ENCODE measurements at regions not wholly inside any gene's neighbourhood (a gene's known extent, or its start where the extent isn't known, plus 50 kb on each side); places are given as distances from the start of the nearest gene placed in this dataset.

GRCh38 chr2:30055548-30055947 lies 91.3 kb upstream of the YPEL5 start:
- Histone ChIP-seq H3K36me3 (no peaks in the 10 kb centered on the region), H3K4me1 (replicated peaks) (no peaks in the 10 kb centered on the region), H3K9me3 (no peaks in the 10 kb centered on the region), H3K27me3 (replicated peaks; ENCODE audit: insufficient read depth) (no peaks in the 10 kb centered on the region), H3K4me3 (no peak overlapping the region), H3K27ac (no peak overlapping the region)
- WGBS, result 78% methylated on average over 2 of the region's 2 CpGs
- TF ChIP-seq CTCF (IDR thresholded peaks at IDR 0.05) (no peak), POLR2A (IDR thresholded peaks at IDR 0.05) (no peak), POLR2AphosphoS5 (IDR thresholded peaks at IDR 0.05) (no peak)
- DNase-seq (ENCODE audit: low spot score), result no peak
- intact Hi-C loops (cut with DNase I), result no loop called here

GRCh38 chr2:30060562-30060961 lies 86.2 kb upstream of the YPEL5 start:
- Histone ChIP-seq H3K4me1 (replicated peaks) (no peaks in the 10 kb centered on the region), H3K36me3 (no peaks in the 10 kb centered on the region), H3K9me3 (no peaks in the 10 kb centered on the region), H3K4me3 (no peak overlapping the region), H3K27ac (no peak overlapping the region), H3K27me3 (replicated peaks; ENCODE audit: insufficient read depth) (no peaks in the 10 kb centered on the region)
- DNase-seq (ENCODE audit: low spot score), result no peak
- TF ChIP-seq POLR2A (IDR thresholded peaks at IDR 0.05), result no peak
- TF ChIP-seq CTCF (IDR thresholded peaks at IDR 0.05), result no peak
- no peak for TF ChIP-seq POLR2AphosphoS5 (IDR thresholded peaks at IDR 0.05)
- 89% methylated on average over 5 of the region's 5 CpGs for WGBS
- intact Hi-C loops (cut with DNase I), result no loop called here

GRCh38 chr2:30068067-30068466 lies 78.7 kb upstream of the YPEL5 start:
- Histone ChIP-seq H3K9me3 (no peaks in the 10 kb centered on the region), H3K4me1 (replicated peaks) (no peaks in the 10 kb centered on the region), H3K27me3 (replicated peaks; ENCODE audit: insufficient read depth) (no peaks in the 10 kb centered on the region), H3K4me3 (no peak overlapping the region), H3K27ac (no peak overlapping the region), H3K36me3 (no peaks in the 10 kb centered on the region)
- DNase-seq (ENCODE audit: low spot score), result no peak
- TF ChIP-seq POLR2AphosphoS5 (IDR thresholded peaks at IDR 0.05) (no peak), CTCF (IDR thresholded peaks at IDR 0.05) (no peak), POLR2A (IDR thresholded peaks at IDR 0.05) (no peak)
- intact Hi-C loops (cut with DNase I), result no loop called here

GRCh38 chr2:30072250-30072842 lies 74.5 kb upstream of the YPEL5 start:
- intact Hi-C loops (cut with DNase I), result no loop called here
- WGBS, result 21% methylated on average over 10 of the region's 10 CpGs
- Histone ChIP-seq H3K27me3 (replicated peaks; ENCODE audit: insufficient read depth) (no peaks in the 10 kb centered on the region), H3K27ac (no peak overlapping the region), H3K36me3 (no peaks in the 10 kb centered on the region), H3K4me1 (replicated peaks) (no peaks in the 10 kb centered on the region), H3K9me3 (no peaks in the 10 kb centered on the region), H3K4me3 (no peak overlapping the region)
- DNase-seq (ENCODE audit: low spot score), result peak; percentile 49
- TF ChIP-seq POLR2A (IDR thresholded peaks at IDR 0.05) (no peak), CTCF (IDR thresholded peaks at IDR 0.05) (peak in 3 of 4 experiments; percentile 43 to 58 (median 54))

GRCh38 chr2:30073523-30073922 lies 73.3 kb upstream of the YPEL5 start:
- no peak overlapping the region for H3K4me3 ChIP-seq
- no peak for TF ChIP-seq POLR2AphosphoS5 (IDR thresholded peaks at IDR 0.05)
- no peak for TF ChIP-seq CTCF (IDR thresholded peaks at IDR 0.05)
- TF ChIP-seq POLR2A (IDR thresholded peaks at IDR 0.05), result no peak
- H3K27me3 ChIP-seq (replicated peaks; ENCODE audit: insufficient read depth), result no peaks in the 10 kb centered on the region
- WGBS, result 84% methylated on average over 4 of the region's 4 CpGs
- no peak overlapping the region for H3K27ac ChIP-seq
- no peak for DNase-seq (ENCODE audit: low spot score)
- no peaks in the 10 kb centered on the region for H3K9me3 ChIP-seq
- intact Hi-C loops (cut with DNase I), result no loop called here
- H3K4me1 ChIP-seq (replicated peaks), result no peaks in the 10 kb centered on the region
- no peaks in the 10 kb centered on the region for H3K36me3 ChIP-seq
